ENCODE measurements at regions not wholly inside any gene's neighbourhood (a gene's known extent, or its start where the extent isn't known, plus 50 kb on each side); places are given as distances from the start of the nearest gene placed in this dataset.

GRCh38 chr1:232570007-232570406 lies 59.9 kb downstream of the SIPA1L2 start:
- TF ChIP-seq POLR2A (IDR thresholded peaks at IDR 0.05) (no peak), CTCF (IDR thresholded peaks at IDR 0.05) (no peak)

All from vagina (tissue), 2 donors.